Heart right ventricle (tissue), 16 donors: ENCODE measurements at regions not wholly inside any gene's neighbourhood (a gene's known extent, or its start where the extent isn't known, plus 50 kb on each side); places are given as distances from the start of the nearest gene placed in this dataset.

Experiments used
- ATAC-seq, 8 donors: fragments of 200-7000 bp; cut with Tn5 transposase; one replicate each; pipeline ENCODE4 v1.9.1; 2020; ENCODE audit warnings: mild to moderate bottlenecking in 8 of 8, moderate library complexity in 8 of 8, moderate number of reproducible peaks in 1 of 8
- DNase-seq, 2 donors: peaks; one replicate each; pipeline ENCODE4 v3.0.0-alpha.2; 2020
- H3K27ac ChIP-seq, 10 donors: fragments of 200-600 bp; sonication (generic) in 2 of 10; one replicate each; pipeline versions ENCODE4 v1.5.0 to v1.8.0; 2020 to 2022; ENCODE audit warnings: mild to moderate bottlenecking in 3 of 10
- H3K27me3 ChIP-seq, 7 donors: fragments of 200-600 bp; one replicate each; pipeline ENCODE4 v1.8.0; 2021 to 2022; ENCODE audit warnings: mild to moderate bottlenecking in 2 of 7
- H3K36me3 ChIP-seq, 9 donors: fragments of 200-600 bp; sonication (generic) in 1 of 9; one replicate each; pipeline versions ENCODE4 v1.5.0 to v1.8.0; 2020 to 2022; ENCODE audit warnings: mild to moderate bottlenecking in 2 of 9
- H3K4me1 ChIP-seq, 9 donors: fragments of 200-600 bp; sonication (generic) in 1 of 9; one replicate each; pipeline versions ENCODE4 v1.5.0 to v1.8.0; 2020 to 2022; ENCODE audit warnings: mild to moderate bottlenecking in 4 of 9
- H3K4me3 ChIP-seq, 10 donors: fragments of 200-600 bp; sonication (generic) in 2 of 10; one replicate each; pipeline versions ENCODE4 v1.5.0 to v1.8.0; 2020 to 2022; ENCODE audit warnings: mild to moderate bottlenecking in 7 of 10, moderate library complexity in 2 of 10
- H3K9me3 ChIP-seq, 11 donors: fragments of 200-600 bp in 10 of 11; sonication (generic) in 2 of 11; one replicate each; pipeline versions ENCODE4 v1.5.0 to v1.8.0; 2013 to 2022; ENCODE audit warnings: mild to moderate bottlenecking in 2 of 11, control low read depth in 1 of 11, moderate library complexity in 1 of 11
- CTCF ChIP-seq, 9 donors: fragments of 200-600 bp; sonication (generic) in 2 of 9; IDR thresholded peaks; one replicate each; pipeline versions ENCODE4 v1.5.0 to v1.8.0; 2021 to 2022; ENCODE audit warnings: antibody characterized with exemption in 9 of 9, mild to moderate bottlenecking in 5 of 9, moderate library complexity in 1 of 9
- WGBS, 2 donors: extraction: QIAGEN DNeasy Blood & Tissue Kit; methylation state at CpG; one replicate each; pipeline ENCODE4 v1.1.7; 2013; ENCODE audit warnings: inconsistent platforms in 1 of 2; 5-methylcytosine and 5-hydroxymethylcytosine counted together
- intact Hi-C, 10 donors: fragments of 100-400 bp; cut with DNase I; formaldehyde crosslinking; loops; one replicate each; pipeline versions ENCODE4 v1.11.1 to v1.14.2; 2022
- donor health status: Arrhythmogenic right ventricular cardiomyopathy.
- donor health status: ischemic (EF 13 %, LVEDD 7.1; RV severe dilation, severe dysfunction).
- donor health status: healthy with polysubstance abuse.
- donor health status: DM: no; HTN: yes; CAD: no.
- donor health status: DM: no; HTN: no; CAD: no.
- donor health status: ischemic (EF 25% LVEDD 6.9; RV normal size, moderate dysfunction).
- donor health status: ischemic (EF 25% LVEDD 5.7; RV mildly dilated, moderate dysfunction).
- donor health status: healthy.
- donor health status: DM: yes; HTN: yes; CAD: no.
- donor health status: Ischemic cardiomyopathy.
- donor health status: ischemic (EF 35%, LVEDD 5.7; RV mildly dilated, moderate dysfunction).
- donor health status: nonischemic (EF 11% LVEDD 7.7; RV severe dilation, severe dysfunction).
- donor health status: DM: yes; HTN: yes; CAD: no.
- donor health status: PGD.
- donor health status: ischemic (EF 29% LVEDD 5.4; RV normal size, mild dysfunction).
- donor health status: nonischemic (EF 23%, LVEDD 6.1; RV moderate dilation, normal function).

GRCh38 chr14:105860615-105861580 is 334.5 kb downstream of the TMEM121 start:
- no peak for TF ChIP-seq CTCF (IDR thresholded peaks at IDR 0.05)
- DNase-seq: no peak
- no peak for ATAC-seq
- Histone ChIP-seq H3K36me3 (no peaks in the 10 kb centered on the region), H3K4me1 (no peaks in the 10 kb centered on the region), H3K27me3 (peaks cover 0 to 52% (median 13%) of the 10 kb centered on the region in 7 donors), H3K4me3 (no peak overlapping the region), H3K27ac (no peak overlapping the region), H3K9me3 (no peaks in the 10 kb centered on the region)
- 82 to 84% methylated on average over 22 of the region's 22 CpGs for WGBS, 2 donors
- intact Hi-C loops: no loop called here

- ATAC-seq (no peak), DNase-seq (no peak)
- TF ChIP-seq CTCF (IDR thresholded peaks at IDR 0.05): no peak
- Histone ChIP-seq H3K27ac (no peak overlapping the region), H3K27me3 (peaks cover 0 to 55% (median 13%) of the 10 kb centered on the region in 7 donors), H3K9me3 (peaks cover 0 to 4% (median 0%) of the 10 kb centered on the region in 11 donors), H3K36me3 (no peaks in the 10 kb centered on the region), H3K4me3 (no peak overlapping the region), H3K4me1 (no peaks in the 10 kb centered on the region)
- intact Hi-C loops: no loop called here
- WGBS, 2 donors: 71 to 77% methylated on average over 11 of the region's 11 CpGs
Observed at GRCh38 chr14:105861985-105862465, 335.6 kb downstream of the TMEM121 start.

- Histone ChIP-seq H3K36me3 (no peaks in the 10 kb centered on the region), H3K4me1 (no peaks in the 10 kb centered on the region), H3K9me3 (peaks cover 0 to 4% (median 0%) of the 10 kb centered on the region in 11 donors), H3K27ac (no peak overlapping the region), H3K27me3 (peaks cover 0 to 55% (median 13%) of the 10 kb centered on the region in 7 donors), H3K4me3 (no peak overlapping the region)
- WGBS, 2 donors: 74 to 83% methylated on average over 20 of the region's 20 CpGs
- no peak for TF ChIP-seq CTCF (IDR thresholded peaks at IDR 0.05)
- ATAC-seq (no peak), DNase-seq (no peak)
- intact Hi-C loops: no loop called here
Observed at GRCh38 chr14:105862581-105863239, 336.3 kb downstream of the TMEM121 start.

GRCh38 chr14:105863296-105864108 is 337.1 kb downstream of the TMEM121 start:
- Histone ChIP-seq H3K27me3 (peaks cover 0 to 55% (median 13%) of the 10 kb centered on the region in 7 donors), H3K4me3 (no peak overlapping the region), H3K4me1 (no peaks in the 10 kb centered on the region), H3K27ac (no peak overlapping the region), H3K36me3 (no peaks in the 10 kb centered on the region), H3K9me3 (peaks cover 0 to 4% (median 0%) of the 10 kb centered on the region in 11 donors)
- intact Hi-C loops: no loop called here
- DNase-seq (peak in 1 of 2 donors; percentile 4), ATAC-seq (no peak)
- no peak for TF ChIP-seq CTCF (IDR thresholded peaks at IDR 0.05)
- WGBS, 2 donors: 77 to 79% methylated on average over 25 of the region's 25 CpGs
